SK-N-SH treated with all-trans-retinoic acid at 6 μM for 48 hours (cell line): ENCODE measurements at regions not wholly inside any gene's neighbourhood (a gene's known extent, or its start where the extent isn't known, plus 50 kb on each side); places are given as distances from the start of the nearest gene placed in this dataset.
"Not testable (repeated sequence)": the region's sequence is repeated elsewhere in the genome, so short reads cannot be mapped to it uniquely, and the experiment has no call there.

Experiments
- ATAC-seq: fragments of 200-7000 bp; cut with Tn5 transposase; 3 replicates; pipeline ENCODE4 v1.9.1; 2020; ENCODE audit warnings: mild to moderate bottlenecking, moderate library complexity
- ARNTL ChIP-seq: fragments of 450-650 bp; formaldehyde crosslinking; IDR thresholded peaks from 2 replicates; pipeline ENCODE4 v1.5.0; 2020; ENCODE audit warnings: low read depth, mild to moderate bottlenecking, moderate library complexity, borderline replicate concordance
- BACH2 ChIP-seq: fragments of 250-450 bp; sonication (Bioruptor Pico); IDR thresholded peaks from 2 replicates; pipeline ENCODE4 v1.9.0; 2021; ENCODE audit warnings: mild to moderate bottlenecking, borderline replicate concordance
- CSDC2 ChIP-seq: fragments of 250-450 bp; sonication (Bioruptor Pico); IDR thresholded peaks from 2 replicates; pipeline ENCODE4 v1.5.0; 2020; ENCODE audit warnings: mild to moderate bottlenecking, moderate library complexity
- CSRNP3 ChIP-seq: fragments of 250-450 bp; sonication (Bioruptor Pico); IDR thresholded peaks from 2 replicates; pipeline ENCODE4 v1.5.1; 2021; ENCODE audit warnings: mild to moderate bottlenecking, moderate library complexity
- ESRRG ChIP-seq: fragments of 250-450 bp; sonication (Bioruptor Pico); IDR thresholded peaks from 2 replicates; pipeline ENCODE4 v1.6.1; 2021; ENCODE audit warnings: mild to moderate bottlenecking
- GLIS3 ChIP-seq: fragments of 250-450 bp; sonication (Bioruptor Pico); IDR thresholded peaks from 2 replicates; pipeline ENCODE4 v1.5.0; 2020; ENCODE audit warnings: mild to moderate bottlenecking, moderate library complexity
- ISL1 ChIP-seq: fragments of 250-450 bp; sonication (Bioruptor Pico); IDR thresholded peaks from 2 replicates; pipeline ENCODE4 v2.1.2; 2022; ENCODE audit warnings: mild to moderate bottlenecking, moderate library complexity
- OSR1 ChIP-seq: fragments of 250-450 bp; sonication (Bioruptor Pico); IDR thresholded peaks from 2 replicates; pipeline ENCODE4 v1.8.0; 2022; ENCODE audit warnings: moderate library complexity, mild to moderate bottlenecking, inconsistent platforms
- PPARA ChIP-seq: fragments of 250-450 bp; sonication (Bioruptor Pico); IDR thresholded peaks from 2 replicates; pipeline ENCODE4 v1.5.0; 2020; ENCODE audit warnings: mild to moderate bottlenecking, borderline replicate concordance
- RARB ChIP-seq: fragments of 250-450 bp; sonication (Bioruptor Pico); IDR thresholded peaks from 2 replicates; pipeline ENCODE4 v1.8.0; 2021; ENCODE audit warnings: mild to moderate bottlenecking, moderate library complexity
- SNAI2 ChIP-seq: fragments of 250-450 bp; sonication (Bioruptor Pico); IDR thresholded peaks from 2 replicates; pipeline ENCODE4 v1.5.0; 2020; ENCODE audit warnings: mild to moderate bottlenecking, moderate library complexity
- TCF4 ChIP-seq: fragments of 250-450 bp; sonication (Bioruptor Pico); IDR thresholded peaks from 2 replicates; pipeline ENCODE4 v1.8.0; 2021; ENCODE audit warnings: mild to moderate bottlenecking, moderate library complexity, borderline replicate concordance
- TOX ChIP-seq: fragments of 250-450 bp; sonication (Bioruptor Pico); IDR thresholded peaks from 2 replicates; pipeline ENCODE4 v1.8.0; 2021; ENCODE audit warnings: mild to moderate bottlenecking, moderate library complexity, borderline replicate concordance
- ZC3H10 ChIP-seq: fragments of 250-450 bp; sonication (Bioruptor Pico); IDR thresholded peaks from 2 replicates; pipeline ENCODE4 v1.5.1; 2021; ENCODE audit warnings: mild to moderate bottlenecking, moderate library complexity
- ZFP3 ChIP-seq: fragments of 250-450 bp; sonication (Bioruptor Pico); IDR thresholded peaks from 2 replicates; pipeline ENCODE4 v1.5.0; 2020; ENCODE audit warnings: mild to moderate bottlenecking, moderate library complexity
- ZFP30 ChIP-seq: fragments of 450-650 bp; formaldehyde crosslinking; IDR thresholded peaks from 2 replicates; pipeline ENCODE4 v1.5.0; 2022; ENCODE audit warnings: mild to moderate bottlenecking, moderate library complexity
- ZNF565 ChIP-seq: fragments of 450-650 bp; formaldehyde crosslinking; conservative IDR thresholded peaks from 2 replicates; pipeline ENCODE4 v1.5.0; 2020; ENCODE audit warnings: low read depth, mild to moderate bottlenecking, moderate library complexity
- ZNF70 ChIP-seq: fragments of 450-650 bp; formaldehyde crosslinking; IDR thresholded peaks from 2 replicates; pipeline ENCODE4 v1.5.0; 2020; ENCODE audit warnings: mild to moderate bottlenecking, moderate library complexity
- ZNF8 ChIP-seq: fragments of 450-650 bp; formaldehyde crosslinking; IDR thresholded peaks from 2 replicates; pipeline ENCODE4 v1.5.0; 2020; ENCODE audit warnings: mild to moderate bottlenecking, moderate library complexity
- TF ChIP-seq, protein P1 (sequence below): fragments of 250-450 bp; sonication (Bioruptor Pico); IDR thresholded peaks from 2 replicates; pipeline ENCODE4 v1.8.0; 2020; ENCODE audit warnings: mild to moderate bottlenecking, moderate library complexity, borderline replicate concordance
- TF ChIP-seq, protein P2 (sequence below): fragments of 250-450 bp; sonication (Bioruptor Pico); IDR thresholded peaks from 2 replicates; pipeline ENCODE4 v1.8.0; 2021; ENCODE audit warnings: low read depth, mild to moderate bottlenecking, moderate library complexity, borderline replicate concordance

DNA sequence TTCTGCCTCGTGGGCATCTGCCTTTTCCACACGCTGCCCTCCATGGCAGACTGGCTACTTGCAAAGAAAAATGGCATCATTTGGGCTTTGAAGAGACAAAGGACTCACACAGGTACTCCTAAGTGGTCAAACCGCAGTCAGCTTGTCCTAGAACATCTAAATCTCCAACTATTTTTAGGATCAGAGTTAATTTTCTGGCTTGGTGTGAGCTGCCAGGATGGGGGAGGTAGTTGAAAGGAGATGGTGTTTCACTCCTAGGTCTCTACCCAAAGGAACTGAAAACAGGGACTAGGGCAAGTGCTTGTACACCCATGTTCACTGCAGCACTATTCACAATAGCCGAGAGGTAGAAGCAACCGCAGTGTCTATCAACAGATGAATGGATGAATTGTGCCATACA, 107.9 kb upstream of the ATL2 start:
- TF ChIP-seq, protein P1, sequence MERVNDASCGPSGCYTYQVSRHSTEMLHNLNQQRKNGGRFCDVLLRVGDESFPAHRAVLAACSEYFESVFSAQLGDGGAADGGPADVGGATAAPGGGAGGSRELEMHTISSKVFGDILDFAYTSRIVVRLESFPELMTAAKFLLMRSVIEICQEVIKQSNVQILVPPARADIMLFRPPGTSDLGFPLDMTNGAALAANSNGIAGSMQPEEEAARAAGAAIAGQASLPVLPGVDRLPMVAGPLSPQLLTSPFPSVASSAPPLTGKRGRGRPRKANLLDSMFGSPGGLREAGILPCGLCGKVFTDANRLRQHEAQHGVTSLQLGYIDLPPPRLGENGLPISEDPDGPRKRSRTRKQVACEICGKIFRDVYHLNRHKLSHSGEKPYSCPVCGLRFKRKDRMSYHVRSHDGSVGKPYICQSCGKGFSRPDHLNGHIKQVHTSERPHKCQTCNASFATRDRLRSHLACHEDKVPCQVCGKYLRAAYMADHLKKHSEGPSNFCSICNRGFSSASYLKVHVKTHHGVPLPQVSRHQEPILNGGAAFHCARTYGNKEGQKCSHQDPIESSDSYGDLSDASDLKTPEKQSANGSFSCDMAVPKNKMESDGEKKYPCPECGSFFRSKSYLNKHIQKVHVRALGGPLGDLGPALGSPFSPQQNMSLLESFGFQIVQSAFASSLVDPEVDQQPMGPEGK (CRISPR knock-in tag), result no peak
- no peak for TF ChIP-seq RARB (CRISPR knock-in tag)
- TF ChIP-seq CSRNP3 (CRISPR knock-in tag), result no peak
- no peak for TF ChIP-seq SNAI2 (CRISPR knock-in tag)
- no peak for TF ChIP-seq GLIS3
- no peak for TF ChIP-seq CSDC2 (CRISPR knock-in tag)
- TF ChIP-seq, protein P2, sequence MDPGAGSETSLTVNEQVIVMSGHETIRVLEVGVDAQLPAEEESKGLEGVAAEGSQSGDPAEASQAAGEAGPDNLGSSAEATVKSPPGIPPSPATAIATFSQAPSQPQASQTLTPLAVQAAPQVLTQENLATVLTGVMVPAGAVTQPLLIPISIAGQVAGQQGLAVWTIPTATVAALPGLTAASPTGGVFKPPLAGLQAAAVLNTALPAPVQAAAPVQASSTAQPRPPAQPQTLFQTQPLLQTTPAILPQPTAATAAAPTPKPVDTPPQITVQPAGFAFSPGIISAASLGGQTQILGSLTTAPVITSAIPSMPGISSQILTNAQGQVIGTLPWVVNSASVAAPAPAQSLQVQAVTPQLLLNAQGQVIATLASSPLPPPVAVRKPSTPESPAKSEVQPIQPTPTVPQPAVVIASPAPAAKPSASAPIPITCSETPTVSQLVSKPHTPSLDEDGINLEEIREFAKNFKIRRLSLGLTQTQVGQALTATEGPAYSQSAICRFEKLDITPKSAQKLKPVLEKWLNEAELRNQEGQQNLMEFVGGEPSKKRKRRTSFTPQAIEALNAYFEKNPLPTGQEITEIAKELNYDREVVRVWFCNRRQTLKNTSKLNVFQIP (CRISPR knock-in tag), result no peak
- no peak for TF ChIP-seq ZNF565 (CRISPR knock-in tag)
- no peak for TF ChIP-seq ZFP3 (CRISPR knock-in tag)
- no peak for TF ChIP-seq ZNF70 (CRISPR knock-in tag)
- TF ChIP-seq OSR1 (CRISPR knock-in tag), result no peak
- TF ChIP-seq ARNTL (CRISPR knock-in tag), result no peak
- TF ChIP-seq ESRRG (CRISPR knock-in tag), result no peak
- no peak for TF ChIP-seq TCF4 (CRISPR knock-in tag)
- ATAC-seq, result no peak

DNA sequence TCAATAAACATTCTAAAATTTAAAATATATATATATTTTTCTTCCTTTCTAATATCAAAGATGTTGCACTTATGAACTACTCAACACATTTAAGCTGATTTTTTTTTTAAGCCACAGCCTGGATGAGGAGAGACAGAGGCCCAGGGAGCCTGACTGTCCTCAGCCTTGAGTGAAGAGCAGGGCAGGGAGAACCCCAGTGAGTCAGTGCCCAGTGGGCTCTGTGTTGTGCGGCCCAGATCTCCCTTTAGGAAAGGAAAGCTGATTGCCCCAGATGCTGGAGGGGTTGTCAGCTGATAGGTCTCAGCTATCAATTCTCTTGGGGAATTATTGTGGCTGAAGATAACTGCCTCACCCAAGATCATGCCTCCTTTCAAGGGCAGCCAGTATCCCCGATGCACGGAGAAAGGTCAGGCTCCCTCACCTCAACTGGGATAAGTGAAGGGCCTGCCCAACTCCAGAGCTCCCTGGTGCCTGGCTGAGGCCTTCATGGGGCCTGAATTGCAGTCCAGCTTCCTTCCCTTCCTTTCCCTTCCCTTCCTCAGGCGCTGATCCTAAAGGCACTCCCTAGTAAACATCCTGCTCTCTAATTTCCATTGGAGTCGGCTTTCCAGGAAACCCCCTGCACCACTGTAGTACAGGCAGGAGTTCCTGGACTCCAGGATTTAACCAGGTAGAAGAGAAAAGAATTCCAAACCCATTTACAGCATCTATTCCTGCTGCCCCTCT, 106.9 kb upstream of the ATL2 start:
- no peak for ATAC-seq
- TF ChIP-seq TCF4 (CRISPR knock-in tag) (no peak), PPARA (no peak), ZNF8 (no peak), BACH2 (CRISPR knock-in tag) (no peak), CSDC2 (CRISPR knock-in tag) (no peak), ESRRG (CRISPR knock-in tag) (no peak), ZC3H10 (CRISPR knock-in tag) (no peak), ARNTL (CRISPR knock-in tag) (no peak), ZFP30 (CRISPR knock-in tag) (no peak), TOX (no peak), CSRNP3 (CRISPR knock-in tag) (no peak), ISL1 (no peak)
- TF ChIP-seq, protein P2 (CRISPR knock-in tag), result no peak

- not testable (repeated sequence) for ATAC-seq
These were observed 105.6 kb upstream of the ATL2 start for GRCh38 chr2:38482710-38483109.

DNA sequence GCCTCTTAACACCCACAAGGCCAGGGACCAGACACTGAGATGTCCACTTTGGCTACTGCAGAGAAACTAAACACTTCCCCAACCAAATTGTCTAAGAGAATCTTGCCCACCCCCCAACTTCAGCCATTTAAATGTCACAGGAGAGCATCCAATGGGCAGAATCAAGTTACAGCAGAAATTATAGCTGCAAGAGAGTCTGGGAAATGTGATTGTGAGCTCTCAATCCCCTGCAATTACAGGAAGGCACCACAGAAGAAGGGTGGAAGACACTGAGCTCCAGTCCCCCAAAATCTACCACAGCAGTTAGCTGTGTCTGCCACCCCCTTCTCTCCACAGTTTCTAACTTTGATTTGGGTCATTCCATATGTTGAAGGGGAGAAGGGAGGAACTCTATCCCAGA, 103.5 kb upstream of the ATL2 start:
- no peak for TF ChIP-seq GLIS3
- TF ChIP-seq OSR1 (CRISPR knock-in tag), result no peak
- no peak for TF ChIP-seq ZFP3 (CRISPR knock-in tag)
- no peak for TF ChIP-seq TCF4 (CRISPR knock-in tag)
- TF ChIP-seq TOX, result no peak
- no peak for TF ChIP-seq SNAI2 (CRISPR knock-in tag)
- ATAC-seq, result no peak
